Endothelial cell of umbilical vein (primary cell): ENCODE measurements at regions not wholly inside any gene's neighbourhood (a gene's known extent, or its start where the extent isn't known, plus 50 kb on each side); places are given as distances from the start of the nearest gene placed in this dataset.

ENCODE experiments used
- BruUV-seq: library from RNA; stranded (reverse); fragments of 400-500 nt; replicated peaks from 2 replicates; lab custom pipeline; 2021; lab: Mats Ljungman, UMichigan
- CTCF ChIA-PET: fragments of 300-600, 350-600 bp; sonication (Branson Sonifier 250); formaldehyde crosslinking; loops from one replicate; lab custom pipeline; 2021; ENCODE audit warnings: antibody characterized with exemption, inconsistent platforms; lab: Charles Lee
- POLR2A ChIA-PET: fragments of 300-600, 350-600 bp; sonication (Branson Sonifier 250); formaldehyde crosslinking; loops from one replicate; lab custom pipeline; 2021; ENCODE audit warnings: antibody characterized with exemption, inconsistent platforms; lab: Charles Lee
- DNase-seq: peaks from one replicate; pipeline ENCODE4 v3.0.0-alpha.2; 2011; ENCODE audit warnings: low read depth, low spot score
- FAIRE-seq: peaks from 2 replicates; lab custom pipeline; 2011; peaks lifted over from hg19 to GRCh38; lab: Jason Lieb, UNC
- H2AFZ ChIP-seq: 2 replicates; pipeline ENCODE4 v1.6.0; 2012; ENCODE audit warnings: low read depth, low read length, control low read depth, inconsistent platforms
- H3K27ac ChIP-seq: 2 replicates; pipeline ENCODE4 v1.5.1; 2011; ENCODE audit warnings: low read depth, mild to moderate bottlenecking, control low read depth, low read length, moderate library complexity; ENCODE audit not compliant: insufficient read depth
- H3K27me3 ChIP-seq, 2 experiments: 2 replicates each; pipeline versions ENCODE4 v1.6.0 to v1.6.1; 2011; ENCODE audit warnings: low read length in 2 of 2, mixed read lengths in 1 of 2; ENCODE audit not compliant: control insufficient read depth in 2 of 2, insufficient read depth in 2 of 2
- H3K36me3 ChIP-seq, 2 experiments: 2 replicates in 1 of 2; 3 replicates in 1 of 2; pipeline ENCODE4 v1.5.1; 2011; ENCODE audit warnings: low read length in 2 of 2, mild to moderate bottlenecking in 1 of 2, moderate library complexity in 1 of 2; ENCODE audit not compliant: control insufficient read depth in 2 of 2, insufficient read depth in 2 of 2; ENCODE audit errors: extremely low read depth in 1 of 2
- H3K4me1 ChIP-seq: 3 replicates; pipeline ENCODE4 v1.5.1; 2011; ENCODE audit warnings: mild to moderate bottlenecking, low read length; ENCODE audit not compliant: control insufficient read depth, insufficient read depth; ENCODE audit errors: extremely low read depth
- H3K4me2 ChIP-seq: 2 replicates; pipeline ENCODE4 v1.6.1; 2011; ENCODE audit warnings: low read length, control low read depth, mixed read lengths; ENCODE audit not compliant: insufficient read depth
- H3K4me3 ChIP-seq, 3 experiments: fragments of 200-600 bp in 1 of 3; sonication (generic), shearing (Covaris generic) in 1 of 3; replicated peaks in 1 of 3; 2 replicates each; pipeline ENCODE4 v1.5.1; 2011 to 2016; ENCODE audit warnings: control low read depth in 3 of 3, low read length in 3 of 3, mild to moderate bottlenecking in 2 of 3, inconsistent platforms in 1 of 3, low read depth in 1 of 3, moderate library complexity in 1 of 3; ENCODE audit not compliant: insufficient read depth in 1 of 3
- H3K79me2 ChIP-seq: 2 replicates; pipeline ENCODE4 v1.6.0; 2012; ENCODE audit warnings: low read length, inconsistent platforms; ENCODE audit not compliant: control insufficient read depth, insufficient read depth
- H3K9ac ChIP-seq: replicated peaks from 2 replicates; pipeline ENCODE3; 2011; ENCODE audit warnings: low read length, control low read depth; ENCODE audit not compliant: insufficient read depth; ENCODE audit errors: extremely low read depth
- H3K9me1 ChIP-seq: replicated peaks from 3 replicates; pipeline ENCODE4 v1.6.0; 2011; ENCODE audit warnings: mild to moderate bottlenecking, low read length; ENCODE audit not compliant: control insufficient read depth, insufficient read depth; ENCODE audit errors: extremely low read depth
- H3K9me3 ChIP-seq: replicated peaks from 2 replicates; pipeline ENCODE4 v1.5.1; 2012; ENCODE audit warnings: low read length, inconsistent platforms; ENCODE audit not compliant: control insufficient read depth, insufficient read depth
- H4K20me1 ChIP-seq: replicated peaks from 2 replicates; pipeline ENCODE3; 2011; ENCODE audit warnings: mild to moderate bottlenecking, low read length; ENCODE audit not compliant: control insufficient read depth, insufficient read depth; ENCODE audit errors: extremely low read depth
- CTCF ChIP-seq, 2 donors: IDR thresholded peaks; 1 replicate in 1 of 2; 2 replicates in 1 of 2; pipeline ENCODE4 v1.5.1; 2011; ENCODE audit warnings: low read length in 2 of 2, mild to moderate bottlenecking in 2 of 2, moderate library complexity in 2 of 2, control low read depth in 1 of 2, inconsistent platforms in 1 of 2, low read depth in 1 of 2; ENCODE audit not compliant: insufficient read depth in 1 of 2; ENCODE audit errors: extremely low read depth in 1 of 2
- EZH2 ChIP-seq: IDR thresholded peaks from 2 replicates; pipeline ENCODE4 v1.6.1; 2012; ENCODE audit warnings: borderline replicate concordance, low read depth, mild to moderate bottlenecking, moderate library complexity, low read length, inconsistent platforms; ENCODE audit not compliant: severe bottlenecking
- FOS ChIP-seq: IDR thresholded peaks from 2 replicates; pipeline ENCODE4 v1.6.1; 2011; ENCODE audit warnings: mild to moderate bottlenecking, low read length, moderate library complexity, borderline replicate concordance; ENCODE audit not compliant: insufficient read depth
- GATA2 ChIP-seq: IDR thresholded peaks from 2 replicates; pipeline ENCODE4 v1.7.0; 2011; ENCODE audit warnings: low read depth, mild to moderate bottlenecking, moderate library complexity, mixed read lengths, low read length; ENCODE audit not compliant: insufficient read length, insufficient read depth
- JUN ChIP-seq: IDR thresholded peaks from 2 replicates; pipeline ENCODE4 v1.6.1; 2011; ENCODE audit warnings: borderline replicate concordance, low read depth; ENCODE audit not compliant: insufficient read length, insufficient read depth
- MAX ChIP-seq: IDR thresholded peaks from 2 replicates; pipeline ENCODE4 v1.6.1; 2011; ENCODE audit not compliant: insufficient read depth, insufficient read length
- MYC ChIP-seq: IDR thresholded peaks from one replicate; pipeline ENCODE4 v1.6.1; 2011; ENCODE audit warnings: mild to moderate bottlenecking, low read depth, low read length
- POLR2A ChIP-seq: IDR thresholded peaks from 2 replicates; pipeline ENCODE4 v1.6.1; 2012; ENCODE audit warnings: low read depth, mild to moderate bottlenecking, control low read depth, low read length
- POLR2AphosphoS5 ChIP-seq: IDR thresholded peaks from 2 replicates; pipeline ENCODE4 v1.6.1; 2012; ENCODE audit warnings: low read depth, mild to moderate bottlenecking, control low read depth, low read length, moderate library complexity; ENCODE audit not compliant: insufficient read depth
- dilution Hi-C: fragments of 300-500 bp; cut with MboI; formaldehyde crosslinking; loops from one replicate; pipeline ENCODE4 v1.15.0; 2019; ENCODE audit warnings: low sequenced_read_pairs; ENCODE audit not compliant: extremely low pct_ligation_motif_present
- intact Hi-C: fragments of 100-400 bp; cut with micrococcal nuclease; formaldehyde crosslinking; loops from one replicate; pipeline ENCODE4 v1.10.0; 2022

- no peaks in the 10 kb centered on the region for H3K4me1 ChIP-seq
- H3K9ac ChIP-seq, result no peak overlapping the region
- H3K4me3 ChIP-seq, result no peak overlapping the region
- H3K79me2 ChIP-seq, result no peaks in the 10 kb centered on the region
- peaks cover 0 to 4% of the 10 kb centered on the region in 2 experiments for H3K27me3 ChIP-seq
- H3K27ac ChIP-seq, result no peak overlapping the region
- CTCF ChIA-PET, result interaction anchor here (0.7 to 1.5 kb wide), 3 partner anchors 10 to 76 kb away, joined by 3 to 5 read pairs (median 4); no protein-coding TSS in a partner anchor
- no peaks in the 10 kb centered on the region for H3K9me1 ChIP-seq
- intact Hi-C loops (no loop called here), dilution Hi-C loops (no loop called here)
- H3K36me3 ChIP-seq, result no peaks in the 10 kb centered on the region
- no peak for DNase-seq
- no peaks in the 10 kb centered on the region for H4K20me1 ChIP-seq
- no peaks in the 10 kb centered on the region for H3K9me3 ChIP-seq
- no peak overlapping the region for H3K4me2 ChIP-seq
- no peak for FAIRE-seq
- H2AFZ ChIP-seq, result no peak overlapping the region
- POLR2A ChIA-PET, result no interaction called here
- no peak for TF ChIP-seq MYC
- no peak for TF ChIP-seq EZH2
- no peak for TF ChIP-seq MAX
- TF ChIP-seq POLR2AphosphoS5, result no peak
- TF ChIP-seq JUN, result no peak
- TF ChIP-seq CTCF (IDR thresholded peaks at IDR 0.05; ENCODE audit: extremely low read depth in 1 of 2, insufficient read depth in 1 of 2, low read depth in 1 of 2, low read length in 2 of 2), result no peak
- TF ChIP-seq FOS, result no peak
- no peak for TF ChIP-seq GATA2
- TF ChIP-seq POLR2A, result no peak
- no TSS peak for BruUV-seq
Observed at GRCh38 chr19:14272623-14273022, 66.7 kb upstream of the ADGRL1 start.
